GM18873 (cell line): ENCODE measurements at regions not wholly inside any gene's neighbourhood (a gene's known extent, or its start where the extent isn't known, plus 50 kb on each side); places are given as distances from the start of the nearest gene placed in this dataset.

Experiments
- ATAC-seq: cut with Tn5 transposase; IDR thresholded peaks from one replicate; pipeline ENCODE4 v1.9.1; 2021; ENCODE audit warnings: mild to moderate bottlenecking, moderate library complexity, moderate number of reproducible peaks; ENCODE audit not compliant: unreplicated experiment, low FRiP score

GRCh38 chr16:56140645-56141044, 50.6 kb upstream of the GNAO1 start:
- no peak for ATAC-seq

GRCh38 chr16:56137269-56137668, 54.0 kb upstream of the GNAO1 start:
- ATAC-seq = no peak

DNA sequence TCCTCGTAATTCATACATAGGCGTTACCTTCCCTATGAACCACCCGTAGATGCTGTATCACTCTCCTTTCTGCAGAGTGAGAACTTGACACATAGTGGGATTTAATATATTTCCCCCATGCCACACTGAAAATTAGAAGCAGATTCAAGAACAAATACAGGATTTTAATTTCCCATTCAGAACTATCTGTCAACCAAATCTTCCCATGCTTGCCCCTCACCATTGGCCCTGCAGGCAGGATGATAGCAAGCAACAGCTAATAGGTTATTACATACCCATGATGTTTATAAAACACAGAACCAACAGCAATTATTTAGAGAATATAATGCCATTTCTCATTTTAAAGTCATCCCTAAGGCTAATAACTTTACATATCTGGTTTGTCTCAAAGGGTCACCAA, 55.0 kb upstream of the GNAO1 start:
- no peak for ATAC-seq

DNA sequence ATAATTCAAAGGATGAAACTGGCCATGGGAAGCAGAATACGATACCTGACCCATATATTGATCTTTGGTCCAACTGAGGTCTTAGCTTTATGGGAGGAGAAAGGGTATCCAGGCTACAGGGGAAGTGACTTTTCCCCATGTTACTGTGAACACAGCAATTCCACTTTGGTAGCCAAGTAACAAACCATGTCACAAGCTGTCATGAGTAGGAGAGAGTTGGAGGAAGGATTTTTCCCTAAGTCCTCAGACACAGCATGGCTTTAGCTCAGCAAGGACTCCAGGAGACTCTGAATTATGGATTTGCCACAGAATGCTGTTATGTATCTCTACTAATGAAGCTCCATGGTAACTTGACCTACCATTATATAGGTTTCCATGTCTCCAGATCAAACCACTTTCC, 56.5 kb upstream of the GNAO1 start:
- no peak for ATAC-seq

DNA sequence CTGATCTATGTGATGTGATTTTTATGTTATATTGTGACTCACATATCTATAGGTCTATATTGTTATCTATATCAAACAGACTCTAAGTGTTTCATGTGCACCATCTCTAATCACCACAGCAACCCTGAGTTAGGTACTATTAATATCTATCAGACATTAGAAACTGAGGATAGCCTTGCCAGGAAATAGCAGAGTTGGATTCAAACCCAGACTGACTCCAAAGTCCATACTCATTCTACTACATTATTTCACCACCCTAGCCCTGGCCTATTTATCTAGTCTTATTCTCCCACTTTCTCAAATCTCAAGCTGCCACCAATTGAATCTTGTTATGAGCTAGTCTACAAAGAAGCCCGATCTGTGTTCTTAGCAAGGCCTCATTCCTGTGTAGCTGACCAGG, 65.4 kb upstream of the GNAO1 start:
- ATAC-seq = no peak

- ATAC-seq = no peak
These were observed 69.0 kb upstream of the GNAO1 start for GRCh38 chr16:56122251-56122650.

GRCh38 chr16:56121156-56121500, 70.2 kb upstream of the GNAO1 start:
- no peak for ATAC-seq

DNA sequence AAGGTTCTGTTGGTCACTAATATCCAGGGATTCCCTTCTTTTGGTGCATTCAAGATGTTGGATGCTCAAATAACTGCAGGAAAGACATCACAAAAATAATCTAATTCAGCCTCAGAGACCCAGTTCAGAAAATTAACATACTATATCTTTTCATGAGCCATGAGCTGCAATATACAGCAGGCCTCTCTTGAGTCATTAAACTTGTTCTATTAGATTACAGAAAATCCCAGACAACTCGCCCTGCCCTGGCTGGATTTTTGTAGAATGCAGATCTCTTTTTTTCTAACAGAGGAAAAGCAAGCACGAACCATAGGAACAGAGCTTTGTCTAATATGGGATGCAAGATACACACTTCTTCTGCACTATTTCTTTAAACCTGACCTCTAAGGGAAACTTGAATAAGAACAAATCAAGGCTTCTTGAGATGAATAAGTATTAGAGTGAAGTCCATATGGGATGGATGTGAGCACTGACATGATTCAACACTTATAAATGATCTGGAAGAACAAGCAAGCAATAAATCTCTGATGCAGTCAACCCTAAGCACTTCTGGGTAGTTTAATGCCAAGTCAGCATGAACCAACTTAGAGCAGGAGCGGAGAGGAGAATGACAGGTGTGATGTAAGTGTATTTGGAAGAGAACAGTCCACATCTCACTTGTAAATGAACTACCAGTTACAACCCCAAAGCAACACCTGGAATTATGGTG, 70.7 kb upstream of the GNAO1 start:
- no peak for ATAC-seq

GRCh38 chr16:56119133-56119532, 72.2 kb upstream of the GNAO1 start:
- no peak for ATAC-seq

DNA sequence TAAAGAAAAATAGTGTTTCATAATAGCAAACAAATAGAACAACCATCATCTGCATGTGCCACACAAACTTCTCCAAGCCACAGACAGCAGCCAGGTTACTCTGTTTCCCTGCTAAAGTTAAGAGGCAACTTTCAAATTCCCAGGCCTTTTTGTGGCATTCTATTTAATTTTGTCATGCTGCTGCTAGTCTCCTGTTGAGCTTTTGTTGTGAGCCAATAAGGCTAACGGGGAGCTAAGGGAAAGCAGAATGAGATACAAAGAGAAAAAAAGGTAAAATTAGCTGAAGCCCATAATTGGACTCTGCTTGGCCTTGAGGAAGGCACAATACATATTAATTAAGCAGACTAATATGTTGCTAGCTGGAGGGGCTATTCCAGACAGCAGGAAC, 74.7 kb upstream of the GNAO1 start:
- no peak for ATAC-seq

DNA sequence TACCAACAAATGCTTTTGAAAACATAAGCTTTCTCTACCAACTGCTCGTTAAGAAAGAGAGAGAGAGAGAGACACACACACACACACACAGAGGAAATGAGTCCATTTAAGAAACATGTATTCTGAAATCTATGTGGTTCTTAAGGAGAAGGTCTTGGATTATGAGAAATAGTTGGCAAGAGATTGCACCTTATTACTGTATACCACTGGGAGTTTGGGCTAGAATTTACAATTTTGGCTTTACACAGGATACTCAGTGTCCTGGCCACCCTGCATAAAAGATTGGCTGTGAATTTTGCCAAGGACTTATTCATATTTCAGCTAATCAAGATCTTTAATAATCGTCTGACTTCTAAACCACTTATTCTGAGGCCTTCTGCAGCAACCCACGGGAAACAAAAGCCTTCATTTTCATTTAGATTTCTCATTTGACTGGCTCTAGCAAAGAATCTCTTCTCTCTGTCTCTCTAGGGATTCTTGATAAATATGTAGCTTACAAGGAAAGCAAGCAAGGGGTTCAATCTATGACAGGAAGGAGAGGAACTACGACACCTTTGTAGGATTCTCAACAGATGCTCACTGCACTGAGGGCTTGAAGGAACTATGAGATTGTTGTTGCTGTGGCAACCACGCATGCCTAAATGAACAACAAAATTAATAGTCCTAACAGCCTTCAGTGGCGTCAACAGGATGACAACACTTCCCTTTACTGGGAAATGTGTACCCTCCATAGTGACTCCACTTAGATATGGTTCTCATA, 75.3 kb upstream of the GNAO1 start:
- ATAC-seq = no peak

DNA sequence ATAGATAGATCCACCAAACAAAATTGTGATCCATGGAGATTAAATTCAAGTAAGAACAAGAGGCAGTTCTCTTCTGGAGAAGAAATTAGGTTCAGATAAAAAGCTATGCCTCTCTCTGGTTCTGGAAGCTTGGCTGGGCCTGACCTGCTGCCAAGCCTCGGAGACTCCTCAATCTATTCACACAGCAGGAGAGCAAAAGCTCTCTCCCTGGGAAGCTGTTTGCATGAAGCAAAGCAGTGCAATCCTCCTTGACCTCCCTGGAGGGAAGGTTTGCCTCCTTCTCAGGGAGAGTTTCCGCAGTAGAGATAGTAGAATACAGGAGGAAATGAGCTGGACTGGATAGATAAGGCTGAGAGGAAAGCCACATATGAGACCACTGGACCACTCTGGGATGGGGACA, 78.1 kb upstream of the GNAO1 start:
- ATAC-seq = no peak

- no peak for ATAC-seq
These were observed 80.2 kb upstream of the GNAO1 start for GRCh38 chr16:56111100-56111499.

GRCh38 chr16:56109994-56110393, 81.3 kb upstream of the GNAO1 start:
- ATAC-seq = no peak

DNA sequence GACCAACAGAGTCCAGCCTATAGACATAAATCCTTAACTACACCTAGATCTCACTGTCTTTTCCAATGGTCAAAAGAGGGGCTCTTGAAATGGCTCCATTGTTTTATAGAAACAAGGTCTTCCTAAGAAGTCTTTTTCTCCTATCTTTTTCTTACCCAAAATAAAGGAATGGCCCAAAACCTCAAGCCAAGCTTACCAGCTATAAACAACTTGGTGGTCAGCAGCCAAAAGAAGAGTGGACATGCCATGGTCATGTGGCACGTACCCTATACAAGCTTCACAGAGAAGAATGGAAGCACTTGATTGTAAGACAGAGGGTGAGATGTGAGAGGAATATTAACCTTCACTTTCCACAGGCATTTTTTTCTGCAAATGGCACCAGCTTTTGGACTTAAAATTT, 82.1 kb upstream of the GNAO1 start:
- ATAC-seq = no peak

DNA sequence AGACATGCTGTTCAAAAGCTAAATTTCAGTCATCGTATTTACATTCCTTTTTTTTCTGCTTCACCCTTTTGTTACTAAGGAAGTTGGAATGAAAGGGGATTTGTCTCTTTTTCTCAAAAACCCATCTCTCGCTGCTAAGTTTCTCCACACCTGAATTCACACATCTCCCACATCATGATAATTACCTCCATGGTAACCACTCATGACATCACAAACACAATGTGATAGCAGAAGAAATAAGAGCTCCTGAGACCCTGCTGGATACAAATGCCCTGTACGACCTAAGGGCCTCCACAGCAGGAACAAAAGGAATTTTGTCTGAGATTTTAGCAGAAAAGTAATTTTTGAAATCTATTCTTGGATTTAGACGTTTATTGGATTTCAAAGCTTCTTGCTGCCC, 82.6 kb upstream of the GNAO1 start:
- ATAC-seq = no peak

DNA sequence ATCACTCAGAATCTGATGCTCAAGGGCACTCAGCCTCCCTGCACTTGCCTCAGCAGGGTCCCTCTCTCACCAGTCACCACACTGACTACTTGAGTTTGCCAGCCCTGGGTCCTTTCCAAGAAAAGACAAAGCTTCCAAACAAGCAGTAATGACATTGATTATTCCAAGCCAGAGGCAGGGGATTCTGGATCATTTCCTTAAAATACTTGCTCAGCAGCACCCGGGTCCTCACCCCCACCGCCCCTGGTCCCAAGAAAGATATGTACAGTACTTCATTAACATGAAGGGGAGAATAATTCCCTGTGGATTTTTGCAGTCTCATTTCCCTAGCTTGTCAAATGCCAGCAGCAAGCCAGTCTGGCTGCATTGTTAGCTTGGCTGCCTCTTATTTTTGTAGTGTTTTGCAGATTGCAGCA, 83.2 kb upstream of the GNAO1 start:
- ATAC-seq = no peak

DNA sequence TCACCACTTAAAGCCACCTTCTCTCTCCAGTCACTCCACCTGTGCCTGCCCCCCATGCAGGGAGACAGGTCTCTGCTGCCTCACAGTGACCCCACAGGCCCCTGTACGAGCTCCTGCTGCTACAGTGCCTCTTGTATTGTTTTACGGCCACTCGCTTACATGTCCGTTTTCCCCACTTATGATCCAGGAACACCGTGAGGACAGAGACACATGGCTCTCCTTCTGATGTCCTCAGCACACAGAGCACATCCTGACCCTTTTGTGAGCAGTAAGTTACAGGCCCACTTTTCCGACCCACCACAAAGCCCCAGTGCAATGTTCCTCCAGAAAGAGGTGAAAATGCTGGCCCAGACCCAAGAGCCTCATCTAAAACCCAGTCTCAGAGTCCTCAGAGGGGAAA, 84.8 kb upstream of the GNAO1 start:
- ATAC-seq = no peak

- no peak for ATAC-seq
These were observed 88.4 kb upstream of the GNAO1 start for GRCh38 chr16:56102906-56103305.

GRCh38 chr16:56102183-56102686, 89.1 kb upstream of the GNAO1 start:
- ATAC-seq = no peak

- no peak for ATAC-seq
These were observed 89.8 kb upstream of the GNAO1 start for GRCh38 chr16:56101480-56101879.

DNA sequence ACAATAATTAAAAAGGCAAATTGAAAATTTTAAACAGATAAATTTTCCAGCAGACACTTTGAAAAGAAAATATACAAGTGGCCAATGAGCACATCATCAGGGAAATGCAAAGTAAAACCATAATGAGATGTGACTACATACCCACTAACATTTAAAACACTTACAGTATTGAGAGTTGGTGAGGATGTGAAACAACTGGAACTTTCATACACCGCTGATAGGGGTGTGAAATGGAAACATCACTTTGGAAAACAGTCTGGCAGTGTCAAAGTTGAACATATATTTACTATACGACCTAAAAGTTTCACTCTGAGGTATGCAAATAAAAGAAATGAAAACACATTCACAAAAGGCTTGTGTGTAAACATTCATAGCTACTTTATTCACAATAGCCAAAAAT, 94.0 kb upstream of the GNAO1 start:
- ATAC-seq = no peak
